ENCODE measurements at regions not wholly inside any gene's neighbourhood (a gene's known extent, or its start where the extent isn't known, plus 50 kb on each side); places are given as distances from the start of the nearest gene placed in this dataset.

- intact Hi-C loops (cut with micrococcal nuclease; ENCODE audit: unreplicated experiment) (no loop called here), in situ Hi-C loops (cut with HindIII; ENCODE audit: low pct_unique_long_range_greater_than_20kb, low sequenced_read_pairs) (no loop called here)
- no peak overlapping the region for H3K4me3 ChIP-seq (ENCODE audit: low read depth in 2 of 2, low read length in 2 of 2)
- H3K4me1 ChIP-seq (ENCODE audit: control insufficient read depth, insufficient read depth, low read length): no peaks in the 10 kb centered on the region
- H3K27ac ChIP-seq (ENCODE audit: low read length): no peak overlapping the region
- no TSS peak for BruUV-seq (replicated peaks)
- H3K36me3 ChIP-seq (ENCODE audit: control insufficient read depth, insufficient read depth, low read length): no peaks in the 10 kb centered on the region
- DNase-seq (ENCODE audit: low read depth, low spot score) (no peak), ATAC-seq (no peak)
- ChIA-PET CTCF (no interaction called here), POLR2A (no interaction called here)
- no peaks in the 10 kb centered on the region; the same call in 1 of the 2 replicates for H3K27me3 ChIP-seq (ENCODE audit: control insufficient read depth, insufficient read depth, low read length)
- TF ChIP-seq POLR2AphosphoS5 (IDR thresholded peaks at IDR 0.05; ENCODE audit: low read depth, low read length) (no peak), REST (IDR thresholded peaks at IDR 0.05; ENCODE audit: insufficient read depth in 1 of 2, low read depth in 2 of 2, low read length in 1 of 2) (no peak), SIN3A (IDR thresholded peaks at IDR 0.05; ENCODE audit: borderline replicate concordance, insufficient read depth, low read depth, low read length) (no peak), TCF7L2 (IDR thresholded peaks at IDR 0.05; ENCODE audit: low read depth, low read length) (no peak), CTCF (IDR thresholded peaks at IDR 0.05) (no peak)
- no peaks in the 10 kb centered on the region for H3K9me3 ChIP-seq (ENCODE audit: control insufficient read depth, insufficient read depth, low read depth, low read length)
Observed at GRCh38 chr16:54696522-54696921, 234.1 kb upstream of the IRX5 start.

- ATAC-seq: no peak
- H3K27me3 ChIP-seq (ENCODE audit: control insufficient read depth, insufficient read depth, low read length): no peaks in the 10 kb centered on the region; the same call in 1 of the 2 replicates
- H3K4me3 ChIP-seq (ENCODE audit: low read depth in 2 of 2, low read length in 2 of 2): no peak overlapping the region
- in situ Hi-C loops (cut with HindIII; ENCODE audit: low pct_unique_long_range_greater_than_20kb, low sequenced_read_pairs) (no loop called here), intact Hi-C loops (cut with micrococcal nuclease; ENCODE audit: unreplicated experiment) (no loop called here)
- H3K9me3 ChIP-seq (ENCODE audit: control insufficient read depth, insufficient read depth, low read depth, low read length): no peaks in the 10 kb centered on the region
- TF ChIP-seq TCF7L2 (IDR thresholded peaks at IDR 0.05; ENCODE audit: low read depth, low read length) (no peak), SIN3A (IDR thresholded peaks at IDR 0.05; ENCODE audit: borderline replicate concordance, insufficient read depth, low read depth, low read length) (no peak), POLR2AphosphoS5 (IDR thresholded peaks at IDR 0.05; ENCODE audit: low read depth, low read length) (no peak), REST (IDR thresholded peaks at IDR 0.05; ENCODE audit: insufficient read depth in 1 of 2, low read depth in 2 of 2, low read length in 1 of 2) (no peak), CTCF (IDR thresholded peaks at IDR 0.05) (no peak)
- H3K36me3 ChIP-seq (ENCODE audit: control insufficient read depth, insufficient read depth, low read length): no peaks in the 10 kb centered on the region
- H3K27ac ChIP-seq (ENCODE audit: low read length): no peak overlapping the region
- BruUV-seq (replicated peaks): no TSS peak
- ChIA-PET POLR2A (no interaction called here), CTCF (no interaction called here)
- H3K4me1 ChIP-seq (ENCODE audit: control insufficient read depth, insufficient read depth, low read length): no peaks in the 10 kb centered on the region
- no peak for DNase-seq (ENCODE audit: low read depth, low spot score)
Observed at GRCh38 chr16:54694651-54695050, 236.0 kb upstream of the IRX5 start.
